Renal cortex interstitium (tissue), 11 donors: ENCODE measurements at regions not wholly inside any gene's neighbourhood (a gene's known extent, or its start where the extent isn't known, plus 50 kb on each side); places are given as distances from the start of the nearest gene placed in this dataset.
"Not testable (repeated sequence)": the region's sequence is repeated elsewhere in the genome, so short reads cannot be mapped to it uniquely, and the experiment has no call there.

Experiments
- DNase-seq, 11 donors: peaks; one replicate each; pipeline ENCODE4 v3.0.0-alpha.2; 2013; ENCODE audit warnings: low read depth in 9 of 11, low spot score in 4 of 11; ENCODE audit errors: extremely low read depth in 1 of 11

DNA sequence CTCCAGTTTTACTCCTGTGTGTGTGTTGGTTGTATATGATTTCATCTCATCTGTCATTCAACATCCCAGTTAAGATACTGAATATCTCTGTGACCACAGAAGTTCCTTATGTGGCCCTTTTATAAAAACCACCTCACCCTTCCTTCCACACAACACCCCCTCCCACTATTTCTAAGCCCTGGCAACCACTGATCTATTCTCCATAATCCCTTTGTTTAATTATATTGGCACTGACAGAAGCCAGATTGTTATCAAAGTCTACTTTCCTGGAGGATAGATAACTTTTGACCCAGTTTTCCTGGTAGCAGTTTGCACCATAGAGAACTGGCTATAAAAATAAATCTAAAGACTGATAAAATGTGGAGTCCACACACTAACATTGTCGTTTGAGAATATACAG, 902.8 kb downstream of the SLC16A7 start:
- DNase-seq: no peak

DNA sequence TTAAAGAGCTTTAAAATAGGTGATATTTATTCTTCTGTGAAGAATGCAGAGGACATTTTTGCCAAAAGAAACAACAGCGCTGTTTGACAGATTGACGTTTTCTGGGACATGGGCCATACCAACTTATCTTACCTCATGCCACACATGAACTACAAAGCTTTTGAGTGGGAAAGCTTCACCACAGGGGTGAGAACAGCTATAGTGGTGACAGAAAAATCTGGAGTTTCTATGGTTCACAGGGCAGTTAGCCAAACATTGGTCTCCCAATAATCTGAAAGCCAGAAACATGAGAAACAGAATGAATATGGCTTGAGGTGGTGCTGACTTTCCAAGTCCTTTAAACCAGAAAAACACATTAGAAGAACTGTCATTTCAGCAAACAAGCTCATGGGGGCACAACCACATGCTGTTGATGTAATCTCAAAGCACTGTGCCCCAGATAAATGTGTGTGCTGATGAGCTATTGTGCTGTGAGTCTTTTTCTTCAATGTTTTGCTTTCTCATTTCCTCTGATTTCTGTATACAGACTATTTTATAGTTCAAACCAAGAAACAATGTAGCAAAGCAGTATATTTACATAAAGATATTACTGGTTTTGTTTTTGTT, 905.4 kb downstream of the SLC16A7 start:
- no peak for DNase-seq

DNA sequence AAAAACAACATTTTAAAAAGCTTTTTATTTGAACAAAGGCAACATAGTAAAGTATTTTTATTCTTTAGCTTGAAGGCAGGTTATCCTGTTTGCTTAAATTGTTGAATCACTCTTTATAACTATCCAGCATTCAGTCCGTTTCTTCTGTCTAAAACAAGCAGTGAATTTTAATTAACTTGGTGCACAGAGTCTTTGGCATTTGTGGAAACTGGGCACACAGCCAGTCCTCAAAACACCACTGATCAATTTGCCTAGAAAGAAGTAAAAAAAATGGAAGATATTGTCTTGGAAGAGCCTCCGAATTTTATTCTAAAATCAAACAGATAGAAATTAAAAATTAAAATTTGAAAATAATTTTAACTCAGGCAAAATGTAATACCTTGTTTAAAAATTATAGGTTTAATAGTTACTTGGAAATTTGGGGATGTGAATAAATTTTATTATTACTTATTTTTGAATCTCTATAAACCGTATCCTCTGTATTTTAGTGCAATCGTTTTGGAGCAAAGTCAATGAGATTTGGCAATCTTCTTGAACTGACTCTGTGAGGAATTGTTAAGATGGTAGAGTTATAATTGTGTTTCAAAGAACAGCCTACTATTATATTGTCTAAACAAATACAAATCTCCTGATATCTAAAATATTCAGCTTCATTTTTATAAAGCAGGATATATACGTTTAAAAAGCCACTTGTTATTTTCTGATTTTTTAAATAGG, 927.0 kb downstream of the SLC16A7 start:
- DNase-seq: no peak

DNA sequence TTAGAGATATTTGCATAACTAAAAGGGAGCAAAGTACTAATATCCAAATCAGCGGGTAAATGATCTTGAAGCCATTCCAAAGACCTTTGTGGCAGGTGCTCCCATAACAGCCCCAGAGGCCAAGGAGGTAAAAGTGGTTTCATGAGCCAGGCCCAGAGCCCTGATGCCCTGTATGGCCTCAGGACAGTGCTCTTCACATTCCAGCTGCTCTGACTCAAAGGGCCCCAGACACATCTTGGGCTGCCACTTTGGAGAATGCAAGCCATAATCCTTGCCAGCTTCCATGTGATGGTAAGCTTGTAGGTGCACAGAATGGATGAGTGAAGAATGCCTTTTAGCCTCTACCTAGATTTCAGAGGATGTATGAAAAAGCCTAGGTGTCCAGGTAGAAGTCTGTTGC, 933.4 kb downstream of the SLC16A7 start:
- no peak for DNase-seq

DNA sequence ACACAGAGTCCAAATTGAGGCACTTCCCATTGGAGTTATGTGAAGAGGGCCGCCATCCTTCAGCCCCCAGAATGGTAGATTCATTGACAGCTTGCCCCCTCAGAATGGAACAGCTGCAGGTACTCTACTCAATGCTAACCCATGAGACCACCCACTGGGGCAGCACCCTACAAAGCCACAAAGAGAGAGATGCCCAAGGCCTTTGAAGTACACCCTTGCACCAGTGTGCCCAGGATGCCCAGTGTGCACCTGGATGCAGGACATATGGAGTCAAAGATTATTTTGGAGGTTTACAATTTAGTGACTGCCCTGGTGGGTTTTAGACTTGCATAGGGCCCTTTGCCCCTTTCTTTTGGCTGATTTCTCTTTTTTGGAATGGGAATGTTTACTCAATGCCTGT, 933.9 kb downstream of the SLC16A7 start:
- DNase-seq: no peak

DNA sequence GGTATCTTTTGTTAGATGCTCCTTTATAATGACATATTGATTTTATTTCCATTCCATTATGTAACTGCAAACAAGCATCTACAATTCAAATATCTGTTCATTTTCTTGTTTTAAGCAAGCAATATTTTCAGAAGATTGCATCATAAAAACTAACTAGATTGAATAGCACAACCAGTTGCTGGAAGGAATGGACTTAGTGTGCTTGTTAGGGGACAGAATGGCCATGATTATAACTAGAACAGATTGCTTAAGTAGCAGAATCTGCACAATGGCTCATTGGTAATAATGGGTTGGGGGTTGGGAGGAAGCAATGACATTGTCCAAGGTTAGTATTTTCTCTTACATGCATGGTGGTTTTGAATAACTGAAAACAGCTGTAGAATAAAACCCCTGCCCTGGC, 939.5 kb downstream of the SLC16A7 start:
- DNase-seq: no peak

DNA sequence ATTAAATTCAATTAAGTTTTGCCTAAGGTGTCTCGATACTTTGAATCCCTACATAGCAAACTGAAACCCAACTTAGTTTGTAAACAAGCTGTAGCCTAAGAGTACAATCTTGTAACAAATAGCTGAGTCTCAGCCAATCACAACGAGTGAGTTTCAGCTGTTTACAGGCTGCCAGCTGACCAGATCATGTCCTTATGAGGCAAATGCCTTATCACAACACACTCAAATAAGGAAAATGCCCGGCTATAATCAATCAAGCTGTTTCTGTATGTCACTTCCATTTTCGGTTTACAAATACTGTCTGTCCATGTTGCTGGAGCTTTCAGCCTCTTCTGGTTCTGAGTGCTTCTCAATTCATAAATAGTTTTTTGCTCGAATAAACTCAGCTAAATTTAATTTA, 943.8 kb downstream of the SLC16A7 start:
- no peak for DNase-seq

DNA sequence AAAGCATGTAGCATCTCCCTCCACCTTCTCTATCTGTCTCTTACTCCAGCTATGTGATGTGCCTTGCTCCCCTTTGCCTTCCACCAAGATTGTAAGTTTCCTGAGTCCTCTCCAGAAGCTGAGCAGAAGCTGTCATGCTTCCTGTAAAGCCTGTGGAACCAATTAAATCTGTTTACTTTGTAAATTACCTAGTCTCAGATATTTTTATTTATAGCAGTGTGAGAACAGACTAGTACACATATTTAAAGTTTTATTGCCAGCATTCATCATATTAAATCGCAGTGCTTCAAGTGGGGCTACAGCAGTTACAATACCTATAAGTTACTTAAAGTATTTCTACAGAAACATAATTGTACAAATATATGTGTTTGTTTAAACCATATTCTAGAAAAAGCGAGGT, 973.1 kb downstream of the SLC16A7 start:
- DNase-seq: no peak

DNA sequence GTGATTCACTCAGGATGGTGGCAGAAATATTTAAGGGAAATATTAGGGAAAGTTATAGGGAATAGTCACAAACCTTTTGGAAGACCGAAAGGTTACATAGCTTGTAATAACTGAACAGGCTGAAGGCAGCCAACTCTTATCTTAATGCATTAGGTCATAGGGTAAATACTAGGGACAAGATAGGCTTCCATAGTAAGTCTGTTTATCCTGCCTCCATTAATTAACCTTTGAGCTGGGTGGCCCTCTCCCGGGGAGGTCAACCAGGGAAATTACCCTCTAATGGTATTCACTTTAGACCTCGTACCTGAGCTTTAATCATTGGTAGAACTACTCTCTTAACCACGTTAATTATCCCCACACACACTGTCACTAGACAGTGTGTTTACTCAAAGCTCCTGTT, 981.8 kb downstream of the SLC16A7 start:
- DNase-seq: no peak

DNA sequence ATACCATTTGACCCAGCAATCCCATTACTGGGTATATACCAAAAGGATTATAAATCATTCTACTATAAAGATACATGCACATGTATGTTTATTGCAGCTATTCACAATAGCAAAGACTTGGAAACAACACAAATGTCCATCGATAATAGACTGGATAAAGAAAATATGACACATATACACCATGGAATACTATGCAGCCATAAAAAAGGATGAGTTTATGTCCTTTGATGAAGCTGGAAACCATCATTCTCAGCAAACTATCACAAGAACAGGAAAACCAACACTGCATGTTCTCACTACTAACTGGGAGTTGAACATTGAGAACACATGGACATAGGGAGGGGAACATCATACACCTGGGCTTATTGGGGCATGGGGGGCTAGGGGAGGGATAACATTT, 991.8 kb downstream of the SLC16A7 start:
- DNase-seq: not testable (repeated sequence)

DNA sequence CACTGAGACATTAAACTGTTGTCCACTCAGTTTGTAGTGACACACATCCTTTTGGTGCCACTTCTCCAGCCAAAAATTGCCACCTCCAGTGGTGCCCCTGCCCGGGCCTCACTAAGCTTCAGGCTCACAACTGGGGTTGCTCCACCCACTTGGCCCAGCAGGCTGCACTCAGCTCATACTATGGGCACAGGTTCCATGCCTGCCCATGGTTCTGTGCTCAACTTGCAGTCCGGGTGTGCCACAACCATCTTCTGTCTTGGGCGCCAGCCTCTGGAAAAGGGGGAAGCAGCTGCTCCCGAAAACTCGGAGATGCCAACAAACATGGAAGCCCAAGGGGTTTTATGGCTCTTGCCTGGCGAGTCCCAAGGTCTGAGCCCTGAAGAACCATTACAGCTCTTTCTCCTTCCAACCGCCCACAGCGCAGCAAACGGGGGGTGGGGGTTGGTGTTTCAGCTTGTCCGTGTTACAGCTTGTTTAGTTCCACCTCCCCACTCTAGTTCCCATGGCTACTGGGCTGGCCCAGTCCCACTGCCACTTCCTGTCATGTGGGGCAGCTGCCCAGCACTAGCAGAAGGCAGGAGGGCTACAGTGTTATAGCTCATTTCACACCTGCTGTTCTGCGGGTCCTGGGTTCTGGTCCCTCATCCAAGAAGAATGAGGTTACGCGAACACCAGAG, 998.3 kb downstream of the SLC16A7 start:
- no peak for DNase-seq

DNA sequence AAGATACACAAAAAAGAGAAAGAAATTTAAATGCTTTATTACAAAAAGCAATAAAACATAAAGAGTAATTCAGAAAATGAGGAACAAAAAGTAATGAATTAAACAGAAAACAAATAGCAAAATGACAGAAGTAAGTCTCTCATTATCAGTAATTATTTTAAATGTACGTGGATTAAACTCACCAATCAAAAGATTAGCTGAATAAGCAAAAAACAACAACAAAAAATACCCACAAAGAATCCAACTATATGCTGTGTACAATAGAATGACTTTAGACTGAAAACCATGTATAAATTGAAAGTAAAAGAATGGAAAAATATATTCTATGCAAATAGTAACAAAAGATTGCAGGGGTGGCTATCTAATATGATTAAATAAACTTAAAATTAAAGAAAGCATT, 1006.8 kb downstream of the SLC16A7 start:
- no peak for DNase-seq

DNA sequence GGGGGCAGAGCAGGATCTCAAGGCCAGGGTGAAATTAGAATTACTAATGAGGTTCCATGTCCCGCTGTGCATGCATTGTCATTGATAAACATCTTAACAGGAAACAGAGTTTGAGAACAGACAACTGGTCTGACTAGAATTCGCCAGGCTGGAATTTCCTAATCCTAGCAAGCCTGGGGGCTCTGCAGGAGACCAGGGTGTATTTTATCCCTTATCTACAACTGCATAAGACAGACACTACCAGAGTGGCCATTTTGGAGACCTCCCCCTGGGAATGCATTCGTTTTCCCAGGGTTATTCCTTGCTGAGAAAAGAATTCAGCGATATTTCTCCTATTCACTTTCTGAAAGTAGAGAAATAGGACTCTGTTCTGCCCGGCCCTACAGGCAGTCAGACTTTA, 1007.6 kb downstream of the SLC16A7 start:
- DNase-seq: not testable (repeated sequence)

DNA sequence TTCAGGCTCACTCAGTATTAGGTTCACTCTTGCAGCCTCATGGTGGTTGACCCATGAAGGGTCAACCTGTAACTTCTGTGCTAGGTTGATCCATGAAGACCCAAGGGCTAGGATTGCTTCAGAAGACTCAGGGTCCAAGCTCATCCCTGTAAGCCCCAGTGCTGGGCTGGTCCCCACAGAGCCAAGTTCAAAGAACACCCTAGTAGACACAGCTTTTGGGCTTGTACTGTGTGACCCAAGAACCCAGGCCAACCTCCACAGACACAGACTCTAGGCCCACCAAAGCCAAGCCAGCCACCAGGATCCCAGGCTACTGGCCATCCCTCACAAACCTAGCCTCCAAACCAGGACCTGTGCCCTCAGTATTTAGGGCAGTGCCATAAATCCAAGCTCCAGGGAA, 1020.6 kb downstream of the SLC16A7 start:
- DNase-seq: no peak

DNA sequence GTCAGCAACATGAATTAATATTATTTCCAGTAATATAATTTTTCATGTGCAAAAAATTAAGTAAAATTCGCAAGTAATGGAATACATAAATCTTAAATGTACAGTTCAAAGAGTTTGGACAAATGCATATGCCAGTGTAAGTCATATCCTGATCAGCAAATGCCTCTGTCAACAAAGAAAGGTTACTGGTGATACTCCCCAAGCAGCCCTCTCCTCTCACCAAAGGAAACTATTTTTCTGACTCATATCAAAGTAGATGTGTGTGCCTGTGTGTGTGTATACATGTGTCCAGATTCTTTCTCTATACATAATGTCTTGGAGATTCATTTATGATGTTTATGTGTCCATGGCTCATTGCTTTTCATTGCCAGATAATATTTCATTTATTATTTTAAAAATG, 1035.0 kb downstream of the SLC16A7 start:
- DNase-seq: no peak

DNA sequence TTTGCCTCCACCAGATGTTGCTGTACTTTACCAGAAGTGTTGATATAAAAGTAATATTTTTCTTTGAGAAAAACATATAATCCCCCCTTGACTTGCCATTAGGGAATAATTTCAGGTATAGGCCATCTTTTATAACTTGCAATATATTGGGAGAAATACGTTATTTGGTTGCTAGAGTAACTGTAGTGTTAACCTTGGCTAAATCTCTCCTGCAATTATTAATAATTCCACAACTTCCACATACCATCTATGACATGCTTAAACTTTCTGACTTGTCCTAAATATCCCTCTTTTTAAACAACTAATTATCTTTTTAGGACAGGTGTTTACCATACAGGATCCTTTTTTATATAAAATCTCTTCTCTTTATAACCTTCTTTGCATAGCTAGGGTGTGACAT, 1048.2 kb downstream of the SLC16A7 start:
- no peak for DNase-seq

DNA sequence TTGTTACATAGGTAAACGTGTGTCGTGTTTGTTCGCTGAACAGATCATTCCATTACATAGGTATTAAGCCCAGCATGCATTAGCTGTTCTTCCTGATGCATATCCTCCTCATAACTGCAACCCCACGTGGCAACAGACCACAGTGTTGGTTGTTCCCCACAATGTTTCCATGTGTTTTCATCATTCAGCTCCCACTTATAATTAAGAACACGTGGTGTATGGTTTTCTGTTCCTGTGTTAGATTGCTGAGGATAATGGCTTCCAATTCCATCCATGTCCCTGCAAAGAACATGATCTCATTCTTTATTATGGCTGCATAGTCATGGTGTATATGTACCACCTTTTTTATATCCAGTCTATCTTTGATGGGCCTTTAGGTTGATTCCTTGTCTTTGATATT, 1071.1 kb downstream of the SLC16A7 start:
- DNase-seq: no peak

DNA sequence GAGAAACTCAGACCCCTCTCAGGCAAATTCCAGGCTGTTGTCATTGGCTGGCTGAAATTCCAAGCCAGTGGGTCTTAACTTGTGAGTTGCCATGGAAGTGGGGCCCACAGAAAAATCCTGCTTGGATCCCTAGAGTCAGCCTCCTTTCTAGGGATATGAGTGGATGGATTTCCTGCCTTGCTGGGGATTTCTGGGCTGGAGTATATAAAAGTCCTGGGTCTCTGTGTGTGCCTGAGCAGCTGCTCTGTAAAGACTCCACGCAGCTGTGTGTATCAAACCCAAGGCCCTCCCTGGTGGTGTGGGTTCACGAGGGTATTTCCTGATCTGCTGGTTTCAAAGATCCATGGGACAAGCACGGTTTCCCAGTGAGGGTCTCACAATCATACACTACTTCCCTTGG, 1077.1 kb downstream of the SLC16A7 start:
- DNase-seq: no peak

DNA sequence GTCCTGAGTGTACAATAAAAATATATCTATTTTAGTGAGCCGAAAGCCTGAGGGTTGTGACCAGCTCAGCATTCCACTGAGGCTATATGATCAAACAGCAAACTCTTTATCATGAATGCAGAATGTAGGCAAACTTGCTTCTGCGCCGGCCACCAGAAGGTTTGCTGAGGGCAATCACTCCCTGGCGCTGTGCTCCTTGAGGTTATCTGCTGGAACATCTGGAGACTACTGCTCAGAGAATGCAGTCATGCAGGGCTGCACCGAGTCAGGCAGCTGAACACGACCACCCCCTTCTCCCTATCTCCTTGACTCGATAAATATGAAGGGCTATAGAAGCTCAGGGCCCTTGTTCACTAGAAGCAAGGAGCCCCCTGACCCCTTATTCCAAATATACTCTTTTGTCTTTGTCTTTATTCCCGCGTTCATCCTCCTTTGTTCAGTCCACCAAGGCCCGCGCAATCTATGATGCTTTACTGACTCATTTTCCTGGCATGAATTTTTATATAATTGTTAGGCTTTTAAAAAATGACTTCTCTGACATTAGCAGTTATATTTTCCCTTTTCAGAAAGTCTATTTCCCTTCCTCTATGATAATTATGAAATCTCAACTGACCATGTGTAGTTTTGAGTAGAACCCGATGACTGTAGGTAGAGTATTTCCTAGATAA, 1089.3 kb downstream of the SLC16A7 start:
- no peak for DNase-seq

DNA sequence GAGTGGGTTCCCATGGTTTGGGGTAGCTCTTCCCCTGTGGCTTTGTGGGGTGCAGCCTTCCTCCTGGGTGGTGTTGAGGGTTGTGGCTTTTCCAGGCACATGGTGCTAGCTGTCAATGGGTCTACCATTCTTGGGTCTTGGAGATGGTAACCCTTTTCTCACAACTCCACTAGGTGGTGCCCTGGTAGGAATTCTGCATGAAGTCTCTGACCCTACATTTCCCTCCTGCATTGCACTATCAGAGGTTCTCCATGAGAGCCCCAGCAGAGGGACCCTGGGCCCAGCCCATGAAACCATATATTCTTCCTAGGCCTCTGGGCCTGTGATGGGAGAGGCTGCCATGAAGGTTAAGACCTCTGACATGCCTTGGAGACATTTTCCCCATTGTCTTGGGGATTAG, 1093.3 kb downstream of the SLC16A7 start:
- DNase-seq: no peak
